ENCODE measurements at regions not wholly inside any gene's neighbourhood (a gene's known extent, or its start where the extent isn't known, plus 50 kb on each side); places are given as distances from the start of the nearest gene placed in this dataset.

DNA sequence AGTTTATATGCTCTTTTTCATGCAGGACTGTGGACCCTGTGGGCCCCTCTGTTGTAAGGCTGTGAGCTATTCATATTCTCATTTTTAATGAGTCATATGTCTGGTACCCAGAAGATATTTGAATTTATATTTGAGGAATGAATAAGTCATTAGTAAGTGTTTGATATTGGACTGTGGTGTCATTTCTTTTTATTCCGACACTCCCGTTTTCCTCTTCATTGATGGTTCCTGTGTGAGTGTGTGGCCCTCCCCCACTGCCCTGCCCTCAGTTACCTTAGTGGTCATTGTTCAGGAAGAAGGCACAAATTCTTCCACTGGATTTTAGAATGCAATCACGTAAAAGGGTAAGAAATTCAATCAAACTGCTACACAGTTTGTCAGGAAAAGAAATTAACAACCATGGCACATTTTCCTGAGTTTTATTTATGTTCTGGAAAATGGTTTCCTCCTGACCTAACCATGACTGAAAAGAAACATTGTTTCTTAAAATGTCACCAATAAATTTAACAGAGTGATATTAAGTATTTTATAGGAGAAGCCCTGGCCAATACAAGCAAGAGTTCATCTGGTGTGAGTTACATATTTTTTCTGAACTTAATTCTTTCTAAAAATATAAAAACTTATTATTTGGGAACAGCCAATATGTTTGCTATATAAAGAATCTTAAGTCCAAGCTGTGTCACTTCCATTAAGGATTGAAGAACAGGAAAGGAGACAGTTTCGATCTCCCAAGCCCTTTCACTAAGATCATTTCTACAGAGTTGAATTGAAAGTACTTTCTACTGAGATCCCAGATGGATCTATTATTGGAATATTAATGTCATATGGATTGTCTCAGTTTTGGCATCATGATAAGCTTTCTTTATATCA is 370.5 kb upstream of the ANXA10 start:
- no peak for TF ChIP-seq RFX5 (IDR thresholded peaks at IDR 0.05)
- TF ChIP-seq, protein P1, sequence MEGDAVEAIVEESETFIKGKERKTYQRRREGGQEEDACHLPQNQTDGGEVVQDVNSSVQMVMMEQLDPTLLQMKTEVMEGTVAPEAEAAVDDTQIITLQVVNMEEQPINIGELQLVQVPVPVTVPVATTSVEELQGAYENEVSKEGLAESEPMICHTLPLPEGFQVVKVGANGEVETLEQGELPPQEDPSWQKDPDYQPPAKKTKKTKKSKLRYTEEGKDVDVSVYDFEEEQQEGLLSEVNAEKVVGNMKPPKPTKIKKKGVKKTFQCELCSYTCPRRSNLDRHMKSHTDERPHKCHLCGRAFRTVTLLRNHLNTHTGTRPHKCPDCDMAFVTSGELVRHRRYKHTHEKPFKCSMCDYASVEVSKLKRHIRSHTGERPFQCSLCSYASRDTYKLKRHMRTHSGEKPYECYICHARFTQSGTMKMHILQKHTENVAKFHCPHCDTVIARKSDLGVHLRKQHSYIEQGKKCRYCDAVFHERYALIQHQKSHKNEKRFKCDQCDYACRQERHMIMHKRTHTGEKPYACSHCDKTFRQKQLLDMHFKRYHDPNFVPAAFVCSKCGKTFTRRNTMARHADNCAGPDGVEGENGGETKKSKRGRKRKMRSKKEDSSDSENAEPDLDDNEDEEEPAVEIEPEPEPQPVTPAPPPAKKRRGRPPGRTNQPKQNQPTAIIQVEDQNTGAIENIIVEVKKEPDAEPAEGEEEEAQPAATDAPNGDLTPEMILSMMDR (IDR thresholded peaks at IDR 0.05), result no peak
- TF ChIP-seq CHD2 (IDR thresholded peaks at IDR 0.05; ENCODE audit: low read length, partially characterized antibody), result no peak
- no peak for TF ChIP-seq JUNB (IDR thresholded peaks at IDR 0.05)
- TF ChIP-seq FOXS1 (CRISPR knock-in tag; IDR thresholded peaks at IDR 0.05), result no peak
- TF ChIP-seq, protein P2, sequence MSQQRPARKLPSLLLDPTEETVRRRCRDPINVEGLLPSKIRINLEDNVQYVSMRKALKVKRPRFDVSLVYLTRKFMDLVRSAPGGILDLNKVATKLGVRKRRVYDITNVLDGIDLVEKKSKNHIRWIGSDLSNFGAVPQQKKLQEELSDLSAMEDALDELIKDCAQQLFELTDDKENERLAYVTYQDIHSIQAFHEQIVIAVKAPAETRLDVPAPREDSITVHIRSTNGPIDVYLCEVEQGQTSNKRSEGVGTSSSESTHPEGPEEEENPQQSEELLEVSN (IDR thresholded peaks at IDR 0.05; ENCODE audit: borderline replicate concordance, low read depth), result no peak
- TF ChIP-seq FOSB (CRISPR knock-in tag; IDR thresholded peaks at IDR 0.05), result no peak
- no peak for TF ChIP-seq NFE2L2 (conservative IDR thresholded peaks at IDR 0.05; ENCODE audit: low read length)
- no peak for TF ChIP-seq BHLHE40 (IDR thresholded peaks at IDR 0.05; ENCODE audit: low read depth, low read length)
- no peak for TF ChIP-seq ZFP36 (IDR thresholded peaks at IDR 0.05; ENCODE audit: borderline replicate concordance, partially characterized antibody)
- no peak for TF ChIP-seq POLR2A (IDR thresholded peaks at IDR 0.05; ENCODE audit: low read length)
- no peak for TF ChIP-seq RAD21 (conservative IDR thresholded peaks at IDR 0.05 in 1 of 2, IDR thresholded peaks at IDR 0.05 in 1 of 2)
- TF ChIP-seq SMC3 (IDR thresholded peaks at IDR 0.05), result no peak

Data from A549 (cell line).